B cell (primary cell): ENCODE measurements at regions not wholly inside any gene's neighbourhood (a gene's known extent, or its start where the extent isn't known, plus 50 kb on each side); places are given as distances from the start of the nearest gene placed in this dataset.
"Not testable (repeated sequence)": the region's sequence is repeated elsewhere in the genome, so short reads cannot be mapped to it uniquely, and the experiment has no call there.

Experiments used
- ATAC-seq: fragments of 200-7000 bp; cut with Tn5 transposase; one replicate; pipeline ENCODE4 v1.10.0; 2021; ENCODE audit warnings: low read depth, mild to moderate bottlenecking, moderate number of reproducible peaks, moderate library complexity
- CTCF ChIA-PET: fragments of 350-600 bp; sonication (Branson Sonifier 250); formaldehyde crosslinking; loops from one replicate; lab custom pipeline; 2021; ENCODE audit warnings: antibody characterized with exemption, inconsistent platforms; lab: Charles Lee
- POLR2A ChIA-PET: fragments of 350-600 bp; sonication (Branson Sonifier 250); formaldehyde crosslinking; loops from one replicate; lab custom pipeline; 2021; ENCODE audit warnings: antibody characterized with exemption; lab: Charles Lee
- DNase-seq: peaks from one replicate; pipeline ENCODE4 v3.0.0; 2013
- H2AFZ ChIP-seq: 2 replicates; pipeline ENCODE4 v1.6.1; 2012; ENCODE audit warnings: mild to moderate bottlenecking, low read depth, low read length; ENCODE audit not compliant: insufficient read depth, poor library complexity, severe bottlenecking
- H3K27ac ChIP-seq, 2 donors: 1 replicate in 1 of 2; 2 replicates in 1 of 2; pipeline ENCODE4 v1.5.1; 2012 to 2013; ENCODE audit warnings: low read length in 2 of 2, mild to moderate bottlenecking in 2 of 2, moderate library complexity in 1 of 2
- H3K27me3 ChIP-seq, 4 experiments: fragments of 200-600 bp in 1 of 4; sonication (generic) in 1 of 4; replicated peaks in 1 of 4; 1 replicate in 2 of 4; 2 replicates in 2 of 4; pipeline versions ENCODE4 v1.6.1 to v1.7.0; 2013 to 2016; ENCODE audit warnings: low read length in 3 of 4, mild to moderate bottlenecking in 2 of 4, mixed read lengths in 1 of 4, moderate library complexity in 1 of 4; ENCODE audit not compliant: insufficient read depth in 4 of 4, control insufficient read depth in 3 of 4; ENCODE audit errors: control extremely low read depth in 1 of 4
- H3K36me3 ChIP-seq, 2 experiments: replicated peaks in 1 of 2; 1 replicate in 1 of 2; 2 replicates in 1 of 2; pipeline versions ENCODE4 v1.6.1 to v1.7.1; 2013; ENCODE audit warnings: low read length in 1 of 2; ENCODE audit not compliant: insufficient read depth in 2 of 2, control insufficient read depth in 1 of 2; ENCODE audit errors: control extremely low read depth in 1 of 2, extremely low read depth in 1 of 2
- H3K4me1 ChIP-seq, 2 donors: fragments of 200-600 bp in 1 of 2; sonication (generic) in 1 of 2; 1 replicate in 1 of 2; 2 replicates in 1 of 2; pipeline versions ENCODE4 v1.5.1 to v1.6.1; 2013 to 2017; ENCODE audit warnings: low read length in 2 of 2; ENCODE audit not compliant: control insufficient read depth in 2 of 2, insufficient read depth in 2 of 2
- H3K4me2 ChIP-seq: replicated peaks from 2 replicates; pipeline ENCODE3; 2012; ENCODE audit warnings: mild to moderate bottlenecking, low read depth, low read length; ENCODE audit not compliant: poor library complexity, severe bottlenecking
- H3K4me3 ChIP-seq, 5 experiments: fragments of 200-600 bp in 1 of 5; sonication (generic) in 1 of 5; 1 replicate in 3 of 5; 2 replicates in 2 of 5; pipeline versions ENCODE4 v1.5.1 to v1.7.0; 2011 to 2016; ENCODE audit warnings: low read length in 4 of 5, mild to moderate bottlenecking in 4 of 5, low read depth in 2 of 5, control low read depth in 1 of 5, moderate library complexity in 1 of 5; ENCODE audit not compliant: insufficient read depth in 1 of 5; ENCODE audit errors: control extremely low read depth in 1 of 5, extremely low read depth in 1 of 5
- H3K79me2 ChIP-seq: fragments of 200-600 bp; sonication (generic); one replicate; pipeline ENCODE4 v1.6.0; 2016; ENCODE audit warnings: low read length; ENCODE audit not compliant: control insufficient read depth, insufficient read depth
- H3K9ac ChIP-seq: fragments of 200-600 bp; sonication (generic); 2 replicates; pipeline ENCODE4 v1.6.1; 2017; ENCODE audit warnings: mild to moderate bottlenecking, low read length, moderate library complexity
- H3K9me3 ChIP-seq, 3 donors: one replicate each; pipeline versions ENCODE4 v1.6.1 to v1.7.1; 2013; ENCODE audit warnings: low read length in 2 of 3; ENCODE audit not compliant: control insufficient read depth in 2 of 3, insufficient read depth in 1 of 3; ENCODE audit errors: control extremely low read depth in 1 of 3
- H4K20me1 ChIP-seq: 2 replicates; pipeline ENCODE4 v1.6.0; 2012; ENCODE audit warnings: mild to moderate bottlenecking, low read length; ENCODE audit not compliant: insufficient read depth, control insufficient read depth, poor library complexity, severe bottlenecking
- H3K27ac Mint-ChIP-seq: one replicate; pipeline ENCODE4 v1.8.0; 2021; ENCODE audit warnings: mixed read lengths
- H3K27me3 Mint-ChIP-seq: one replicate; pipeline ENCODE4 v1.8.0; 2021; ENCODE audit warnings: mixed read lengths
- H3K4me1 Mint-ChIP-seq: one replicate; pipeline ENCODE4 v1.8.0; 2021; ENCODE audit warnings: mixed read lengths
- H3K4me3 Mint-ChIP-seq: one replicate; pipeline ENCODE4 v1.8.0; 2021; ENCODE audit warnings: mixed read lengths
- H3K9me3 Mint-ChIP-seq: one replicate; pipeline ENCODE4 v1.8.0; 2022; ENCODE audit warnings: mixed read lengths; ENCODE audit not compliant: insufficient read depth
- EZH2 ChIP-seq: IDR thresholded peaks from 2 replicates; pipeline ENCODE4 v1.6.1; 2012; ENCODE audit warnings: borderline replicate concordance, low read depth, mild to moderate bottlenecking, moderate library complexity, low read length; ENCODE audit not compliant: insufficient read depth, poor library complexity, severe bottlenecking
- WGBS: methylation state at CpG from one replicate; pipeline ENCODE4 v1.1.5; 2013; ENCODE audit warnings: missing lambda C conversion rate; ENCODE audit not compliant: insufficient coverage; 5-methylcytosine and 5-hydroxymethylcytosine counted together
- intact Hi-C: fragments of 100-400 bp; cut with micrococcal nuclease; formaldehyde crosslinking; loops from one replicate; pipeline ENCODE4 v1.10.0; 2022

DNA sequence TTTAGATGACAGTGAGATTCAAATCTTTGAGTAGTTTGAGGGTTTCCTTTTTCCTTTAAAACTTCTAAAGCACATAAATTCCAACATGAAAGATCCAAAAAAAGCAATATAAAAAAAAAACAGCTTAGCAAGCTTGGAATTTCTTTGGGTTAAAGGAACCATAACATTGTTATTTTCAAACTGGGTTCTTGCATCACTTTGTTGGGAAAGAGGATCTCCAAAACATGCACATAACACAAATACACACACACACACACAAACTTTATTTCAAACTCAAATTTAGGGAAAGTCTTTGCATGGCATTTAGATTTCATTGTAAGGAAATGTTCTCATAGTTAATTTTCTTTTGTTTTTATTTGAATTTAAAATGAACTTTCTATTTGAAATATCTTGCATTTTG, 79.2 kb upstream of the COL8A1 start:
- ATAC-seq (no peak), DNase-seq (no peak)
- Histone ChIP-seq H3K36me3 (no peaks in the 10 kb centered on the region), H3K9me3 (peaks cover 0 to 4% (median 0%) of the 10 kb centered on the region in 3 donors), H4K20me1 (no peaks in the 10 kb centered on the region), H3K27ac (no peak overlapping the region), H3K4me3 (no peak overlapping the region), H3K27me3 (no peaks in the 10 kb centered on the region), H3K4me1 (no peaks in the 10 kb centered on the region), H3K79me2 (no peaks in the 10 kb centered on the region), H2AFZ (no peak overlapping the region), H3K4me2 (no peak overlapping the region), H3K9ac (no peak overlapping the region)
- CTCF ChIA-PET = no interaction called here
- POLR2A ChIA-PET = no interaction called here
- no peak for TF ChIP-seq EZH2
- H3K4me3 Mint-ChIP-seq = no peak overlapping the region
- H3K27me3 Mint-ChIP-seq = no peaks in the 10 kb centered on the region
- H3K27ac Mint-ChIP-seq = no peak overlapping the region
- intact Hi-C loops = no loop called here
- H3K4me1 Mint-ChIP-seq = no peaks in the 10 kb centered on the region
- H3K9me3 Mint-ChIP-seq = peaks cover 2% of the 10 kb centered on the region

DNA sequence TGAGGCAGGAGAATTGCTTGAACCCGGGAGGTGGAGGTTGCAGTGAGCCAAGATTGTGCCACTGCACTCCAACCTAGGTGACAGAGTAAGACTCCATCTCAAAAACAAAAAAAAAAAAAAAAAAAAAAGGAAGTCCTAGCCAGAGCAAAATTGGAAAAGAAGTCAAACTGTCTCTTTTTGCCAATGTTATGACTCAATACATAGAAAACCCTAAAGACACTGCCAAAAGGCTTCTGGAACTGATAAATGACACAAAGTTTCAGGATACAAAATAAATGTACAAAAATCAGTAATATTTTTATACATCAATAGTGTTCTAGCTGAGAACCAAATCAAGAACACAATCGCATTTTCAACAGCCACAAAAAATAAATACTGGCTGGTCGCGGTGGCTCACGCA, 82.5 kb upstream of the COL8A1 start:
- POLR2A ChIA-PET, H3K27me3 ChIP-seq, H3K27ac ChIP-seq, DNase-seq, H3K79me2 ChIP-seq, H3K27ac Mint-ChIP-seq, CTCF ChIA-PET, H3K4me3 ChIP-seq, ATAC-seq, H2AFZ ChIP-seq, H4K20me1 ChIP-seq, H3K36me3 ChIP-seq, H3K9me3 Mint-ChIP-seq, H3K4me2 ChIP-seq, H3K4me1 ChIP-seq, H3K4me3 Mint-ChIP-seq, H3K9me3 ChIP-seq, H3K4me1 Mint-ChIP-seq, intact Hi-C loops, H3K9ac ChIP-seq, H3K27me3 Mint-ChIP-seq: not testable (repeated sequence)
- WGBS = 100% methylated on average over 4 of the region's 5 CpGs
